H1 (cell line): ENCODE measurements at regions not wholly inside any gene's neighbourhood (a gene's known extent, or its start where the extent isn't known, plus 50 kb on each side); places are given as distances from the start of the nearest gene placed in this dataset.

Source experiments
- CEBPB ChIP-seq: IDR thresholded peaks from 2 replicates; pipeline ENCODE4 v1.6.1; 2012; ENCODE audit warnings: low read depth, low read length
- SP2 ChIP-seq: IDR thresholded peaks from 2 replicates; pipeline ENCODE4 v1.6.1; 2012; ENCODE audit warnings: mild to moderate bottlenecking, low read length, inconsistent platforms
- TAF1 ChIP-seq: IDR thresholded peaks from 2 replicates; pipeline ENCODE4 v1.6.1; 2011; ENCODE audit warnings: mild to moderate bottlenecking, low read depth, low read length
- YY1 ChIP-seq: IDR thresholded peaks from 2 replicates; pipeline ENCODE4 v1.6.1; 2011; ENCODE audit warnings: low read depth, mild to moderate bottlenecking, low read length
- TF ChIP-seq, protein P1 (sequence below): IDR thresholded peaks from 2 replicates; pipeline ENCODE4 v1.6.1; 2012; ENCODE audit warnings: inconsistent platforms

DNA sequence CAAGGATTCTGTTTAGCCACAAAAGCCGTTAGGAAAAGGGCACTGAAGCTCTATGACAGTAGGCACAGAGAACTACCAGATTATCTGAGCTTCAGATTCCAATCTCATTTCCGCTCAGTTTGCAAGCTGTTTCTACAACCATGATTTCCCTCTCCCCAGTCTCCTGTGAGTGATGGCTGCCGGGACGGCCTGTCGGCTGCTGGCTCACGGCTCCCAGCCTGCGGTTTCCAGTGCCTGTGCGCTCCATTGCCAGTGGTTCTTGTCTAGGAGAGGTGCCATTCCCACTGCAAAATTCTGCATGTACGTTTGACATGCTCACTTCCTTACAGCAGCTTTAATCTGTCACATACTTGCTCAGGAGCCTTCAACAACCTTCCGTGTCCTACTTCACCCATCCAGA, 429.1 kb upstream of the FRG1 start (continued):
- TF ChIP-seq, protein P1, sequence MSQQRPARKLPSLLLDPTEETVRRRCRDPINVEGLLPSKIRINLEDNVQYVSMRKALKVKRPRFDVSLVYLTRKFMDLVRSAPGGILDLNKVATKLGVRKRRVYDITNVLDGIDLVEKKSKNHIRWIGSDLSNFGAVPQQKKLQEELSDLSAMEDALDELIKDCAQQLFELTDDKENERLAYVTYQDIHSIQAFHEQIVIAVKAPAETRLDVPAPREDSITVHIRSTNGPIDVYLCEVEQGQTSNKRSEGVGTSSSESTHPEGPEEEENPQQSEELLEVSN: no peak
- TF ChIP-seq TAF1 (no peak), YY1 (no peak), SP2 (no peak), CEBPB (no peak)
